DND-41 (cell line): ENCODE measurements at regions not wholly inside any gene's neighbourhood (a gene's known extent, or its start where the extent isn't known, plus 50 kb on each side); places are given as distances from the start of the nearest gene placed in this dataset.

Source experiments
- ATAC-seq: fragments of 200-7000 bp; cut with Tn5 transposase; 3 replicates; pipeline ENCODE4 v1.9.1; 2021; ENCODE audit warnings: low read depth; ENCODE audit not compliant: insufficient read depth
- DNase-seq: peaks from one replicate; pipeline ENCODE4 v3.0.0-alpha.2; 2020
- H2AFZ ChIP-seq: 2 replicates; pipeline ENCODE4 v1.6.0; 2012; ENCODE audit warnings: low read depth, low read length
- H3K27ac ChIP-seq: 2 replicates; pipeline ENCODE4 v1.5.1; 2012; ENCODE audit warnings: low read length, inconsistent platforms
- H3K27me3 ChIP-seq: fragments of 200-600 bp; sonication (generic); 2 replicates; pipeline ENCODE4 v1.6.0; 2012; ENCODE audit warnings: low read length, mild to moderate bottlenecking, inconsistent platforms; ENCODE audit not compliant: insufficient read depth, poor library complexity
- H3K36me3 ChIP-seq: 2 replicates; pipeline ENCODE4 v1.5.1; 2012; ENCODE audit warnings: low read length, inconsistent platforms; ENCODE audit not compliant: insufficient read depth
- H3K4me1 ChIP-seq: 2 replicates; pipeline ENCODE4 v1.5.1; 2012; ENCODE audit warnings: mild to moderate bottlenecking, low read length; ENCODE audit not compliant: insufficient read depth
- H3K4me2 ChIP-seq: 2 replicates; pipeline ENCODE4 v1.6.0; 2012; ENCODE audit warnings: mild to moderate bottlenecking, moderate library complexity, low read length, inconsistent platforms; ENCODE audit not compliant: insufficient read depth
- H3K4me3 ChIP-seq, 2 experiments: fragments of 200-600 bp in 1 of 2; shearing (Covaris generic) in 1 of 2; 2 replicates each; pipeline ENCODE4 v1.5.1; 2012 to 2016; ENCODE audit warnings: inconsistent platforms in 2 of 2, low read length in 2 of 2, mild to moderate bottlenecking in 2 of 2, low read depth in 1 of 2, moderate library complexity in 1 of 2
- H3K79me2 ChIP-seq: 2 replicates; pipeline ENCODE4 v1.6.0; 2012; ENCODE audit warnings: low read length, inconsistent platforms; ENCODE audit not compliant: insufficient read depth
- H3K9ac ChIP-seq: 2 replicates; pipeline ENCODE4 v1.6.0; 2012; ENCODE audit warnings: low read depth, mild to moderate bottlenecking, inconsistent platforms, low read length, moderate library complexity
- H3K9me3 ChIP-seq: 2 replicates; pipeline ENCODE4 v1.5.1; 2012; ENCODE audit warnings: low read length, moderate library complexity, mild to moderate bottlenecking, inconsistent platforms; ENCODE audit not compliant: insufficient read depth, severe bottlenecking
- H4K20me1 ChIP-seq: 2 replicates; pipeline ENCODE4 v1.6.0; 2012; ENCODE audit warnings: low read length; ENCODE audit not compliant: insufficient read depth
- CTCF ChIP-seq: IDR thresholded peaks from 2 replicates; pipeline ENCODE4 v1.5.1; 2012; ENCODE audit warnings: borderline replicate concordance, low read length, moderate library complexity, mild to moderate bottlenecking; ENCODE audit not compliant: poor library complexity, severe bottlenecking; ENCODE audit errors: extremely low read depth
- EZH2 ChIP-seq: IDR thresholded peaks from 3 replicates; pipeline ENCODE4 v1.6.1; 2012; ENCODE audit warnings: borderline replicate concordance, low read depth, mild to moderate bottlenecking, moderate library complexity, low read length, inconsistent platforms; ENCODE audit not compliant: severe bottlenecking

- Histone ChIP-seq H3K36me3 (no peaks in the 10 kb centered on the region), H3K4me1 (peaks cover 43% of the 10 kb centered on the region), H3K79me2 (no peaks in the 10 kb centered on the region), H3K27ac (peak overlapping the region; percentile 63), H3K4me2 (no peak overlapping the region), H3K4me3 (no peak overlapping the region), H3K9me3 (no peaks in the 10 kb centered on the region), H3K9ac (peak overlapping the region; percentile 20; the same call in 1 of the 2 replicates), H2AFZ (no peak overlapping the region), H3K27me3 (no peaks in the 10 kb centered on the region), H4K20me1 (no peaks in the 10 kb centered on the region)
- DNase-seq = no peak
- TF ChIP-seq CTCF (no peak), EZH2 (no peak)
- no peak for ATAC-seq
Measured at GRCh38 chr1:101437800-101438199, 201.0 kb downstream of the S1PR1 start.

- peak overlapping the region; percentile 4; the same call in 1 of the 2 replicates for H3K9ac ChIP-seq
- peak; percentile 75 for ATAC-seq
Measured at GRCh38 chr1:101438359-101438758, 201.5 kb downstream of the S1PR1 start.

GRCh38 chr1:101440485-101440884 is 203.7 kb downstream of the S1PR1 start:
- Histone ChIP-seq H3K9me3 (no peaks in the 10 kb centered on the region), H3K4me3 (no peak overlapping the region), H3K4me1 (peaks cover 50% of the 10 kb centered on the region), H3K27ac (no peak overlapping the region), H2AFZ (no peak overlapping the region), H3K4me2 (no peak overlapping the region), H3K9ac (no peak overlapping the region), H4K20me1 (no peaks in the 10 kb centered on the region), H3K79me2 (no peaks in the 10 kb centered on the region), H3K36me3 (no peaks in the 10 kb centered on the region), H3K27me3 (no peaks in the 10 kb centered on the region)
- DNase-seq (no peak), ATAC-seq (no peak)
- TF ChIP-seq CTCF = no peak
- no peak for TF ChIP-seq EZH2

More at GRCh38 chr1:101438359-101438758, 201.5 kb downstream of the S1PR1 start:
- no peaks in the 10 kb centered on the region for H3K27me3 ChIP-seq
- peak overlapping the region; percentile 20; the same call in 1 of the 2 replicates for H2AFZ ChIP-seq
- no peak overlapping the region for H3K4me3 ChIP-seq
- TF ChIP-seq CTCF (peak; percentile 72), EZH2 (no peak)
- no peak overlapping the region for H3K4me2 ChIP-seq
- peak; percentile 39 for DNase-seq
- H3K27ac ChIP-seq = peak overlapping the region; percentile 63
- H3K4me1 ChIP-seq = peaks cover 43% of the 10 kb centered on the region
- H4K20me1 ChIP-seq = no peaks in the 10 kb centered on the region
- no peaks in the 10 kb centered on the region for H3K9me3 ChIP-seq
- no peaks in the 10 kb centered on the region for H3K79me2 ChIP-seq
- H3K36me3 ChIP-seq = no peaks in the 10 kb centered on the region

- ATAC-seq (no peak), DNase-seq (no peak)
- peaks cover 18% of the 10 kb centered on the region for H3K4me1 ChIP-seq
- H3K27me3 ChIP-seq = no peaks in the 10 kb centered on the region
- H2AFZ ChIP-seq = no peak overlapping the region
- no peak overlapping the region for H3K27ac ChIP-seq
- H3K79me2 ChIP-seq = no peaks in the 10 kb centered on the region
- no peak overlapping the region for H3K4me3 ChIP-seq
- no peaks in the 10 kb centered on the region for H4K20me1 ChIP-seq
- H3K36me3 ChIP-seq = no peaks in the 10 kb centered on the region
- no peaks in the 10 kb centered on the region for H3K9me3 ChIP-seq
- H3K9ac ChIP-seq = no peak overlapping the region
- H3K4me2 ChIP-seq = no peak overlapping the region
- TF ChIP-seq CTCF = no peak
- no peak for TF ChIP-seq EZH2
Measured at GRCh38 chr1:101444381-101444780, 207.6 kb downstream of the S1PR1 start.
